K562 (cell line): ENCODE measurements at regions not wholly inside any gene's neighbourhood (a gene's known extent, or its start where the extent isn't known, plus 50 kb on each side); places are given as distances from the start of the nearest gene placed in this dataset.

Experiments used
- CXXC5 ChIP-seq: fragments of 250-450 bp; sonication (Bioruptor Pico); IDR thresholded peaks from 2 replicates; pipeline ENCODE4 v1.8.0; 2022; ENCODE audit warnings: inconsistent platforms, mild to moderate bottlenecking, moderate library complexity
- RBM22 ChIP-seq: fragments of 200-400 bp; formaldehyde crosslinking; IDR thresholded peaks from 2 replicates; pipeline ENCODE4 v1.6.1; 2018; ENCODE audit warnings: low read length, low read depth; ENCODE audit not compliant: poor library complexity, severe bottlenecking
- SFPQ ChIP-seq: fragments of 200-400 bp; formaldehyde crosslinking; IDR thresholded peaks from 2 replicates; pipeline ENCODE4 v1.6.1; 2017; ENCODE audit warnings: mild to moderate bottlenecking, low read depth, low read length, moderate library complexity
- ZBTB40 ChIP-seq, 2 experiments: fragments of 450-650 bp in 1 of 2; sonication (generic) in 1 of 2; formaldehyde crosslinking in 1 of 2; IDR thresholded peaks; 2 replicates each; pipeline versions ENCODE4 v1.7.1 to v1.9.0; 2016 to 2022; ENCODE audit warnings: inconsistent platforms in 1 of 2, mild to moderate bottlenecking in 1 of 2, missing genetic modification reagents in 1 of 2
- ZBTB43 ChIP-seq: sonication (generic); formaldehyde crosslinking; IDR thresholded peaks from 2 replicates; pipeline ENCODE4 v1.8.0; 2023; ENCODE audit warnings: mild to moderate bottlenecking, missing genetic modification reagents
- ZBTB8A ChIP-seq: fragments of 450-650 bp; IDR thresholded peaks from 2 replicates; pipeline ENCODE4 v1.6.1; 2018; ENCODE audit warnings: mild to moderate bottlenecking, moderate library complexity; ENCODE audit not compliant: partially characterized antibody

DNA sequence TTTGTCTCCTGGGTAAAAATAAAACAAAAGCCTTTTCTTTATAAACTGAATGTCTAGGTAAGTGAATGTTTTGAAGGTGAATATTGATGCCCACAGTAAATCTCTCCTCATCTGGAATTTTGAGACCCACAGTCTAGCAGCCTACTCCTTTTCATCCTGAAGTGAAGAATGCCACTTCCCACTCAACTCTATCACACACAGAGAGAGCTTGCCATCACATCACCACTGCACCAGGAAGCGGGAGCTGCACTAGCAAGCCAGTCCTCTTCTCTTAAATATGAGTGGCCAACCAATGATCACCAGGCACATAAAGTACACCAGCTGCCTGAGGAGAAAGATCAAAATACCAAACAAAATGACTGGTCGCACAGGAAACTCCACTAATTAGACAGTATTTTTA is 140.8 kb downstream of the MRPL39 start (continued):
- no peak for TF ChIP-seq ZBTB40 (IDR thresholded peaks at IDR 0.05)
- TF ChIP-seq ZBTB40 (CRISPR knock-in tag; IDR thresholded peaks at IDR 0.05): no peak
- TF ChIP-seq SFPQ: no peak
- no peak for TF ChIP-seq CXXC5
- no peak for TF ChIP-seq RBM22
- TF ChIP-seq ZBTB8A: no peak
- TF ChIP-seq ZBTB43: no peak
